RPMI7951 (cell line): ENCODE measurements at regions not wholly inside any gene's neighbourhood (a gene's known extent, or its start where the extent isn't known, plus 50 kb on each side); places are given as distances from the start of the nearest gene placed in this dataset.
A peak's percentile ranks its signal among the peaks of the same experiment; 100 is the strongest.

ENCODE experiments used
- DNase-seq: peaks from one replicate; pipeline ENCODE4 v3.0.0-alpha.2; 2012; ENCODE audit warnings: low read depth

GRCh38 chr6:14063756-14064155 is 53.8 kb upstream of the CD83 start:
- DNase-seq, result no peak

GRCh38 chr6:14065350-14065749 is 52.2 kb upstream of the CD83 start:
- no peak for DNase-seq

GRCh38 chr6:14066782-14067406 is 50.7 kb upstream of the CD83 start:
- peak; percentile 77 for DNase-seq

GRCh38 chr6:14067656-14068055 is 49.9 kb upstream of the CD83 start:
- peak; percentile 14 for DNase-seq
